ENCODE measurements at regions not wholly inside any gene's neighbourhood (a gene's known extent, or its start where the extent isn't known, plus 50 kb on each side); places are given as distances from the start of the nearest gene placed in this dataset.

DNA sequence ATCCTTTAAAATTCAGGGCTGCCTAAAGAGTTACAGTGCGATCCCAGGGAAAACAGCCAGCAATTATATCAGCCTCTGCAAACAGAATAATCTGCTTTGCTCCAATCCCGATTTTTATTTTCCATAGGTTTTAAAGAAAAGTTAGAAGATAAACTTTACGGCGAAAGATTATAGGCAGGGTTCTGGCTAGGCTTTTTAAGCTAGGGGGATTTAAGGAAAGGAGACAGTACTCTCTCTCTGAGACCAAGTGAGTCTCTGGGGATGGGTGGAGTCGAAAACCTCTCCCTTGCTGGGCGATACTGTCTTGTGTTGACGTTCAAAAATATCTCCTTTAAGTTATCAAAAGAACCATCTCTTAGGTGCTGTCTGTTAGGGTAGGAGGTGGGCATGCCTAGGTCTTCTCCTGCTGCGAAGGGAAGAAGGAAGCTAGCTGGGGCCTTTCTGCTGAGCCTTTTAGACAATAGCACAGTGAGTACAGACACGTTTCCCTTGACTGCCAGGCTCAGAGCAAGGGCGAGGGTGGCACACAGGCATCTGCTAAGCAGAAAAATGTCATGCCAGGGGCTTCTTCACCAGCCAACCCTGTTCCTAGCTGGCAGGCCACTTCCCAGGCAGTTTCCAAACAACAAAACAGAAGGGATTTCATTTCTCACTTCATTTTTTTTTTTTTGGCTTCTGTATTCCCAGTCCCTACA is 167.9 kb upstream of the MAF start:
- peak overlapping the region; percentile 47 for H4K91ac ChIP-seq (ENCODE audit: low read length)
- H3K4me3 ChIP-seq (ENCODE audit: insufficient read depth in 1 of 2, low read depth in 1 of 2, low read length in 2 of 2) = peak overlapping the region in 1 of 2 experiments; percentile 74
- no peaks in the 10 kb centered on the region for H3K27me3 ChIP-seq (ENCODE audit: control insufficient read depth in 1 of 2, insufficient read depth in 1 of 2, low read length in 2 of 2)
- H3K9ac ChIP-seq (ENCODE audit: low read length) = peak overlapping the region; percentile 86
- no peak overlapping the region for H3K4ac ChIP-seq (ENCODE audit: low read depth in 1 of 2, low read length in 2 of 2)
- H3K18ac ChIP-seq (ENCODE audit: low read depth in 1 of 2, low read length in 2 of 2) = no peak overlapping the region
- 94% methylated on average over 9 of the region's 10 CpGs for WGBS
- H3K4me2 ChIP-seq (ENCODE audit: low read length, poor library complexity, severe bottlenecking) = no peak overlapping the region
- H2BK12ac ChIP-seq (ENCODE audit: low read length in 2 of 2) = peak overlapping the region in 1 of 2 experiments; percentile 37
- peak overlapping the region; percentile 66 for H3K27ac ChIP-seq (ENCODE audit: low read length, poor library complexity, severe bottlenecking)
- no peak overlapping the region for H2AFZ ChIP-seq (ENCODE audit: low read depth, low read length)
- H3K9me3 ChIP-seq (ENCODE audit: control insufficient read depth, low read length) = no peaks in the 10 kb centered on the region
- H2AK5ac ChIP-seq (ENCODE audit: low read length, severe bottlenecking) = peak overlapping the region; percentile 61
- H3K14ac ChIP-seq (ENCODE audit: low read length in 2 of 2) = no peak overlapping the region
- H4K8ac ChIP-seq (ENCODE audit: low read length) = no peak overlapping the region
- peaks cover 12% of the 10 kb centered on the region for H3K4me1 ChIP-seq (ENCODE audit: control insufficient read depth, insufficient read depth, low read depth, low read length)
- H3K36me3 ChIP-seq (ENCODE audit: control insufficient read depth in 1 of 2, insufficient read depth in 2 of 2, low read depth in 1 of 2, low read length in 2 of 2) = no peaks in the 10 kb centered on the region
- no peak overlapping the region for H2BK5ac ChIP-seq (ENCODE audit: low read depth, low read length, poor library complexity, severe bottlenecking)
- no peak overlapping the region for H3K23ac ChIP-seq (ENCODE audit: low read length in 2 of 2)
- H2BK15ac ChIP-seq (ENCODE audit: low read depth, poor library complexity, severe bottlenecking) = no peak overlapping the region
- DNase-seq = no peak
- no peak overlapping the region for H2BK120ac ChIP-seq (ENCODE audit: low read depth, low read length)
- no peaks in the 10 kb centered on the region for H3K79me1 ChIP-seq (replicated peaks; ENCODE audit: low read length, poor library complexity, severe bottlenecking)

DNA sequence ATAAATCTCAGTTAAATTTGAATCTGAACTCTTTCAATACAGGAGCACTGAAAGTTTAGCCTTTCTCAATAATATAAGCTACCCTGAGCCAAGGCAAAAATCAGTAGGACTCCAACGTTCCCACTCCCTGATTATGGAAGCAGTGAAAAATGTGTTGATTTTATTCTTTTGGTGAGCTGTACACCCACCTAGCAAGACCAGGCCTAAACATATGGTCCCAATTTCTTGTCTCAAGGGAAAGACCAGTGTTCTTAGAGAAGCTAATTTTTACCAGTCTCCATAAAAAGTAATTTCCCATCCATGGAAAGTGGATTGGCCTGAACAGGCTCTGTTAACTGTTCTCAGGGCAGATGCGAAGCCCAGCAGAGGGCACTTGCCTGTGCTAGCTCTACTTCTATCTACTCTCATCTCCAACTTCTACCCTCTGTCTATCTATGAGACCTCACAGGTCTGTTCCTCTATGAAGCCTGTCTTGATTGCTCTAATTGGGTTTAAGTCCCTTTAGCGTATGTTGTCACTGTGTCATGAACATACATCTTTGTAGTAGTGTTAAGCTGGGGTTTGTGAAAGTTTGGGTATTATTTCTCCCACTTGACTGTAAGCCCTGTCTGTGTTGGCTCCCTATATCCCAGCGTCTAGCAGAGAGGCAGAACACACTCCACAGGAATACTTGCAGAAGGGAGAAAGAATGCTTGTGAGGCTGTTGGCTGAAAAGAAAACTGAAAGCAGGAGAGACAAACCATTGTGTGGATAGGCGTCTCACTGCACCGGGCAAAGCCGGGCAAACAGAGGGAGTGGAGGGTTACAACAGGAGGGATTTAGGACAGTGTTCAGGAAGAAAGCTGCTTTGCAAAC is 167.1 kb upstream of the MAF start:
- Histone ChIP-seq H2BK5ac (ENCODE audit: low read depth, low read length, poor library complexity, severe bottlenecking) (no peak overlapping the region), H3K4me1 (ENCODE audit: control insufficient read depth, insufficient read depth, low read depth, low read length) (peaks cover 12% of the 10 kb centered on the region), H3K9me3 (ENCODE audit: control insufficient read depth, low read length) (no peaks in the 10 kb centered on the region), H3K9ac (ENCODE audit: low read length) (peak overlapping the region; percentile 86), H2AK5ac (ENCODE audit: low read length, severe bottlenecking) (no peak overlapping the region), H3K14ac (ENCODE audit: low read length in 2 of 2) (no peak overlapping the region), H2AFZ (ENCODE audit: low read depth, low read length) (no peak overlapping the region), H2BK12ac (ENCODE audit: low read length in 2 of 2) (no peak overlapping the region), H2BK120ac (ENCODE audit: low read depth, low read length) (no peak overlapping the region), H3K36me3 (ENCODE audit: control insufficient read depth in 1 of 2, insufficient read depth in 2 of 2, low read depth in 1 of 2, low read length in 2 of 2) (no peaks in the 10 kb centered on the region), H3K4me3 (ENCODE audit: insufficient read depth in 1 of 2, low read depth in 1 of 2, low read length in 2 of 2) (peak overlapping the region in 1 of 2 experiments; percentile 74), H4K8ac (ENCODE audit: low read length) (peak overlapping the region; percentile 51), H2BK15ac (ENCODE audit: low read depth, poor library complexity, severe bottlenecking) (no peak overlapping the region), H3K4me2 (ENCODE audit: low read length, poor library complexity, severe bottlenecking) (no peak overlapping the region), H3K27me3 (ENCODE audit: control insufficient read depth in 1 of 2, insufficient read depth in 1 of 2, low read length in 2 of 2) (no peaks in the 10 kb centered on the region), H3K23ac (ENCODE audit: low read length in 2 of 2) (no peak overlapping the region), H3K4ac (ENCODE audit: low read depth in 1 of 2, low read length in 2 of 2) (no peak overlapping the region), H4K91ac (ENCODE audit: low read length) (no peak overlapping the region), H3K18ac (ENCODE audit: low read depth in 1 of 2, low read length in 2 of 2) (no peak overlapping the region), H3K27ac (ENCODE audit: low read length, poor library complexity, severe bottlenecking) (peak overlapping the region; percentile 66), H3K79me1 (replicated peaks; ENCODE audit: low read length, poor library complexity, severe bottlenecking) (no peaks in the 10 kb centered on the region)
- peak; percentile 37 for DNase-seq
- WGBS = 91% methylated on average over 6 of the region's 7 CpGs

DNA sequence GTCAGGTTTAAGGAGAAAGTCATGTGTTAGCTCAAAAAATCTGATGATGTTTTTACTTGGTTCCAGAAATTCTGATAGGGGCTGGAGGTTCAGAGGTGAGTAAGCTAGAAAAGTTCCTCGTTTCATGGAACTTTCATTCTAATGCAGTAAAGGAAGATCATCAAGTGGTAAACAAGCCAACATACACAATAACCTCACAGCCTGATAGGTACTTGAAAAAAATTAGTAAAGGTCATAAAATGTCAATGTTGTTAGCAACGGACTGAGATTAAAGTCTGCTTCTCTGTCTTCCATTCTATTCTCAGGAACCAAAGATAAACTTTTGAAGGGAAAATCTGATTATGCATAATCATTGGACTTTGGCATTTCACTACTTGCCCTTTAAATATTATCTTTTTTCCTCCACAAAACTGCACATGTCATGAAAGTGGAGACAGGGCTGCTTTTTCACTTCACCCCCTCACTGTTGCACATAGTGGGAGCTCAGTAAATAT is 165.4 kb upstream of the MAF start:
- no peaks in the 10 kb centered on the region for H3K27me3 ChIP-seq (ENCODE audit: control insufficient read depth in 1 of 2, insufficient read depth in 1 of 2, low read length in 2 of 2)
- H3K36me3 ChIP-seq (ENCODE audit: control insufficient read depth in 1 of 2, insufficient read depth in 2 of 2, low read depth in 1 of 2, low read length in 2 of 2) = no peaks in the 10 kb centered on the region
- H3K9me3 ChIP-seq (ENCODE audit: control insufficient read depth, low read length) = no peaks in the 10 kb centered on the region
- no peaks in the 10 kb centered on the region for H3K79me1 ChIP-seq (replicated peaks; ENCODE audit: low read length, poor library complexity, severe bottlenecking)
- peaks cover 12% of the 10 kb centered on the region for H3K4me1 ChIP-seq (ENCODE audit: control insufficient read depth, insufficient read depth, low read depth, low read length)
- no peak overlapping the region for H2BK15ac ChIP-seq (ENCODE audit: low read depth, poor library complexity, severe bottlenecking)
- H2AFZ ChIP-seq (ENCODE audit: low read depth, low read length) = no peak overlapping the region
- H4K91ac ChIP-seq (ENCODE audit: low read length) = no peak overlapping the region
- H3K14ac ChIP-seq (ENCODE audit: low read length in 2 of 2) = no peak overlapping the region
- no peak overlapping the region for H2AK5ac ChIP-seq (ENCODE audit: low read length, severe bottlenecking)
- no peak overlapping the region for H3K4ac ChIP-seq (ENCODE audit: low read depth in 1 of 2, low read length in 2 of 2)
- no peak overlapping the region for H2BK5ac ChIP-seq (ENCODE audit: low read depth, low read length, poor library complexity, severe bottlenecking)
- 100% methylated on average over 1 of the region's 2 CpGs for WGBS
- no peak overlapping the region for H3K4me2 ChIP-seq (ENCODE audit: low read length, poor library complexity, severe bottlenecking)
- H3K9ac ChIP-seq (ENCODE audit: low read length) = no peak overlapping the region
- no peak for DNase-seq
- H2BK120ac ChIP-seq (ENCODE audit: low read depth, low read length) = no peak overlapping the region
- no peak overlapping the region for H3K23ac ChIP-seq (ENCODE audit: low read length in 2 of 2)
- H3K18ac ChIP-seq (ENCODE audit: low read depth in 1 of 2, low read length in 2 of 2) = no peak overlapping the region
- H2BK12ac ChIP-seq (ENCODE audit: low read length in 2 of 2) = no peak overlapping the region
- H3K27ac ChIP-seq (ENCODE audit: low read length, poor library complexity, severe bottlenecking) = no peak overlapping the region
- H3K4me3 ChIP-seq (ENCODE audit: insufficient read depth in 1 of 2, low read depth in 1 of 2, low read length in 2 of 2) = no peak overlapping the region
- no peak overlapping the region for H4K8ac ChIP-seq (ENCODE audit: low read length)

DNA sequence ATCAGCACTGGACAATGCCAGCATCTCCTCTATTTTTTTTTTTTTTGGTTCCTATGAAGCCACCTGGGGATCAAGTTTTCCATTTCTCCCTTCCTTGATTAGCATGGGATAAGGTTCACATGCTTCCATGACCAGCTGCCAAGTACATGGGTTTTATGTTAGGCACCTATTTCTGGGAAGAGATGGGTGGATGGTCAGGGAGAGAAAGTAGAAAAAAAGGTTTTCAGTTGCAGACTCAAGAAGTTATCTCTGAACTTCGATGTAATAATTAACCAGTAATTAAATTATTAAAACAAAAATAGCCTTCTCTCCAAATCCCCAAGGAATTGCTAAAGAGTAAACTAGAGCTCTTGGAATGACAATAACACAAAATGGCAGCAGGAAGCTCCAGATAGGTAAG is 164.9 kb upstream of the MAF start:
- H3K23ac ChIP-seq (ENCODE audit: low read length in 2 of 2) = no peak overlapping the region
- H3K27ac ChIP-seq (ENCODE audit: low read length, poor library complexity, severe bottlenecking) = no peak overlapping the region
- H2AK5ac ChIP-seq (ENCODE audit: low read length, severe bottlenecking) = no peak overlapping the region
- H4K91ac ChIP-seq (ENCODE audit: low read length) = no peak overlapping the region
- no peaks in the 10 kb centered on the region for H3K9me3 ChIP-seq (ENCODE audit: control insufficient read depth, low read length)
- no peak overlapping the region for H2BK5ac ChIP-seq (ENCODE audit: low read depth, low read length, poor library complexity, severe bottlenecking)
- H2BK15ac ChIP-seq (ENCODE audit: low read depth, poor library complexity, severe bottlenecking) = no peak overlapping the region
- H3K79me1 ChIP-seq (replicated peaks; ENCODE audit: low read length, poor library complexity, severe bottlenecking) = no peaks in the 10 kb centered on the region
- H3K9ac ChIP-seq (ENCODE audit: low read length) = no peak overlapping the region
- H3K4ac ChIP-seq (ENCODE audit: low read depth in 1 of 2, low read length in 2 of 2) = no peak overlapping the region
- no CpG with 5 or more reads among the region's 1 CpG for WGBS
- H2AFZ ChIP-seq (ENCODE audit: low read depth, low read length) = no peak overlapping the region
- H3K4me2 ChIP-seq (ENCODE audit: low read length, poor library complexity, severe bottlenecking) = no peak overlapping the region
- H4K8ac ChIP-seq (ENCODE audit: low read length) = no peak overlapping the region
- no peak overlapping the region for H3K14ac ChIP-seq (ENCODE audit: low read length in 2 of 2)
- H3K36me3 ChIP-seq (ENCODE audit: control insufficient read depth in 1 of 2, insufficient read depth in 2 of 2, low read depth in 1 of 2, low read length in 2 of 2) = no peaks in the 10 kb centered on the region
- no peaks in the 10 kb centered on the region for H3K27me3 ChIP-seq (ENCODE audit: control insufficient read depth in 1 of 2, insufficient read depth in 1 of 2, low read length in 2 of 2)
- no peak overlapping the region for H2BK12ac ChIP-seq (ENCODE audit: low read length in 2 of 2)
- no peak overlapping the region for H3K4me3 ChIP-seq (ENCODE audit: insufficient read depth in 1 of 2, low read depth in 1 of 2, low read length in 2 of 2)
- H2BK120ac ChIP-seq (ENCODE audit: low read depth, low read length) = no peak overlapping the region
- H3K18ac ChIP-seq (ENCODE audit: low read depth in 1 of 2, low read length in 2 of 2) = no peak overlapping the region
- DNase-seq = no peak
- H3K4me1 ChIP-seq (ENCODE audit: control insufficient read depth, insufficient read depth, low read depth, low read length) = peaks cover 12% of the 10 kb centered on the region
